ENCODE measurements at regions not wholly inside any gene's neighbourhood (a gene's known extent, or its start where the extent isn't known, plus 50 kb on each side); places are given as distances from the start of the nearest gene placed in this dataset.

DNA sequence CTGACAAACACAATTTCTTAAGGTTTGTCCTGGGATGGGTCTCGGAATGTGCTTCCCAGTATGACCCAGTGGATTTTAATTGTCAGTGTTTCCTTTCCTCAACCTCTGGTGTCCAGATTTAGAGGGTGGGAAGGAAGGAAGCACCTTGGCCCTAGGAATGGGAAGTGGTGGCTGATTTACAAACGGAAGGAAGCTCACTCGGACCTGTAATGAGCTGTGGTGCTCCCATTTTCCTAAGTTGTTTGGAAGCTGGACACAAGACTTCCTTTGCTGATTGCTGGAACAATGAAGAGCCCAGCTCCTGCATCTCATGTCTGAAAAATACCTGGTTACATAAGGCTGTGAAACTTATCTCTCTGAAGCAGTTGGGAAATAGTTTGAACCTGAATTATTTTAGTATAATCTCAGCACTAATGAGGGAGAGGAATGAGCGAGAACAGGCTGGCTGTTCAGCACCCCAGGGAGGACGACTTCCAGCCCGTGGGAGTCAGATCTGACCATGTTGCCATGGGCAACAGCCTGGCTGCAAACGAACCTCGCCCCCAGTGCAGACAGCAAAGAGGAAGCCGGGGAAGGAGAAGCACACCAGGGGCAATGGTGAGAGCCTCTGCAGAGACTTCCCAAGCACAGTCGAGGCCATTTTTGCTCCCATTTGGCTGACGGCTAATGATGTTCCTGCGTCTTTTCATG is 74.4 kb upstream of the ASB18 start:
- H3K27ac ChIP-seq (ENCODE audit: low read depth, low read length), result no peak overlapping the region
- no peak for DNase-seq (ENCODE audit: low read depth, low spot score)
- POLR2A ChIA-PET, result no interaction called here
- CTCF ChIA-PET, result no interaction called here
- no peak for TF ChIP-seq CTCF (IDR thresholded peaks at IDR 0.05; ENCODE audit: low read depth, low read length)
- no peaks in the 10 kb centered on the region; the same call in 1 of the 2 replicates for H3K9me3 ChIP-seq (ENCODE audit: control insufficient read depth, insufficient read depth, low read length)
- no peak overlapping the region for H3K4me3 ChIP-seq (ENCODE audit: low read depth, low read length)
- H3K27me3 ChIP-seq (ENCODE audit: control insufficient read depth, insufficient read depth, low read length), result peaks cover 3% of the 10 kb centered on the region

DNA sequence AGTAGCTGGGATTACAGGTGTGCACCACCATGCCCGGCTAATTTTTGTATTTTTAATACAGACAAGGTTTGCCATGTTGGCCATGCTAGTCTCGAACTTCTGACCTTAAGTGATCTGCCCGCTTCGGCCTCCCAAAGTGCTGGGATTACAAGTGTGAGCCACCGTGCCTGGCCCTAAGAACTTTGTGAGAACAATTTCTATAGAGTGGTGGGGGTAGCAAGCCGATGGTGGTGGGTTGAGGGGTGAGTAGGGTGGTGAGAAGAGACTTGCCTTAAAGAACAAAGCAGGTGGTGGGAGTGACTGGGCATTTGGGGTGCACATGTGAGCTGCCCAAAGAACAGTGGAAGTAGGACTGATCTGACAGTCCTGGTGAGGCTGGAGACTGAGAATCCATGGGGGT is 76.0 kb upstream of the ASB18 start:
- TF ChIP-seq CTCF (IDR thresholded peaks at IDR 0.05; ENCODE audit: low read depth, low read length), result no peak
- Histone ChIP-seq H3K4me3 (ENCODE audit: low read depth, low read length) (no peak overlapping the region), H3K27ac (ENCODE audit: low read depth, low read length) (no peak overlapping the region), H3K9me3 (ENCODE audit: control insufficient read depth, insufficient read depth, low read length) (no peaks in the 10 kb centered on the region; the same call in 1 of the 2 replicates), H3K27me3 (ENCODE audit: control insufficient read depth, insufficient read depth, low read length) (peaks cover 3% of the 10 kb centered on the region)
- ChIA-PET POLR2A (no interaction called here), CTCF (no interaction called here)
- no peak for DNase-seq (ENCODE audit: low read depth, low spot score)

DNA sequence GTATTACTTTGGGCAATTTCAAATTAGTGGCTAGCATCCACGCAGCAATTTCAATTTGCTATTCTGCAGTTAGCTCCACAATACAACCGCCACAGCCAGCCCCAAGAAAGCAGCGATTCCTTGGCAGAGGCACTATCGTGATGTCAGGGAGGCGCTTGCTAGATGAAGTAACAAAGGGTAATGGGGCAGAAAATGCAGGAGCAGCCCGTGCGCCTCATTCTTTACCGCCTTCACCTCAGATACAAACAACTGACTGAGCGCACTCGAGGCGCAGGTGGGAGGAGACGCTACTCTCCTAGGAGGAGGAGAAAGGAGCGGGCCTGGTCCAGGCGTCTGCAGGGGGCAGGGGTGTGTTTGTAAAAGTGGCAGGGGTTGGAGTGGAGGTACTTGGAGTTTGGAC is 76.9 kb upstream of the ASB18 start:
- CTCF ChIA-PET, result interaction anchor here (3.1 kb wide), 1 partner anchor 727 kb away, joined by 21 read pairs; no protein-coding TSS in a partner anchor
- H3K27me3 ChIP-seq (ENCODE audit: control insufficient read depth, insufficient read depth, low read length), result peaks cover 3% of the 10 kb centered on the region
- no peak for TF ChIP-seq CTCF (IDR thresholded peaks at IDR 0.05; ENCODE audit: low read depth, low read length)
- DNase-seq (ENCODE audit: low read depth, low spot score), result no peak
- no peak overlapping the region for H3K4me3 ChIP-seq (ENCODE audit: low read depth, low read length)
- POLR2A ChIA-PET, result no interaction called here
- no peak overlapping the region for H3K27ac ChIP-seq (ENCODE audit: low read depth, low read length)
- H3K9me3 ChIP-seq (ENCODE audit: control insufficient read depth, insufficient read depth, low read length), result no peaks in the 10 kb centered on the region; the same call in 1 of the 2 replicates

- ChIA-PET CTCF (interaction anchor here (3.1 kb wide), 1 partner anchor 727 kb away, joined by 21 read pairs; no protein-coding TSS in a partner anchor), POLR2A (no interaction called here)
- Histone ChIP-seq H3K9me3 (ENCODE audit: control insufficient read depth, insufficient read depth, low read length) (no peaks in the 10 kb centered on the region; the same call in 1 of the 2 replicates), H3K27me3 (ENCODE audit: control insufficient read depth, insufficient read depth, low read length) (peaks cover 3% of the 10 kb centered on the region), H3K4me3 (ENCODE audit: low read depth, low read length) (no peak overlapping the region), H3K27ac (ENCODE audit: low read depth, low read length) (no peak overlapping the region)
- no peak for DNase-seq (ENCODE audit: low read depth, low spot score)
- TF ChIP-seq CTCF (IDR thresholded peaks at IDR 0.05; ENCODE audit: low read depth, low read length), result no peak
These were observed 77.5 kb upstream of the ASB18 start for GRCh38 chr2:236341721-236342120.

GRCh38 chr2:236342507-236342906 is 78.3 kb upstream of the ASB18 start:
- no peak overlapping the region for H3K4me3 ChIP-seq (ENCODE audit: low read depth, low read length)
- CTCF ChIA-PET, result interaction anchor here (1.6 to 3.1 kb wide), 5 partner anchors 11 to 726 kb away, joined by 6 to 43 read pairs (median 18); no protein-coding TSS in a partner anchor
- peaks cover 3% of the 10 kb centered on the region for H3K27me3 ChIP-seq (ENCODE audit: control insufficient read depth, insufficient read depth, low read length)
- no peak for DNase-seq (ENCODE audit: low read depth, low spot score)
- TF ChIP-seq CTCF (IDR thresholded peaks at IDR 0.05; ENCODE audit: low read depth, low read length), result no peak
- POLR2A ChIA-PET, result no interaction called here
- H3K9me3 ChIP-seq (ENCODE audit: control insufficient read depth, insufficient read depth, low read length), result no peaks in the 10 kb centered on the region
- no peak overlapping the region for H3K27ac ChIP-seq (ENCODE audit: low read depth, low read length)

Measured in AG04450 (cell line).